ENCODE measurements at regions not wholly inside any gene's neighbourhood (a gene's known extent, or its start where the extent isn't known, plus 50 kb on each side); places are given as distances from the start of the nearest gene placed in this dataset.
"Not testable (repeated sequence)": the region's sequence is repeated elsewhere in the genome, so short reads cannot be mapped to it uniquely, and the experiment has no call there.

- Histone ChIP-seq H3K4me3 (ENCODE audit: low read depth, low read length) (no peak overlapping the region), H3K79me2 (ENCODE audit: control insufficient read depth, insufficient read depth, low read length, unreplicated experiment) (no peaks in the 10 kb centered on the region), H3K27me3 (ENCODE audit: insufficient read depth, low read length) (no peaks in the 10 kb centered on the region), H3K4me1 (ENCODE audit: control insufficient read depth, insufficient read depth, low read length, unreplicated experiment) (no peaks in the 10 kb centered on the region), H3K36me3 (ENCODE audit: insufficient read depth, low read length) (no peaks in the 10 kb centered on the region), H3K27ac (ENCODE audit: low read depth, low read length) (no peak overlapping the region), H2AFZ (ENCODE audit: low read length, unreplicated experiment) (no peak overlapping the region)
Measured at GRCh38 chr18:75970212-75970611, 524.8 kb downstream of the ZNF516 start.

GRCh38 chr18:75966431-75966830 is 528.6 kb downstream of the ZNF516 start:
- no peaks in the 10 kb centered on the region for H3K27me3 ChIP-seq (ENCODE audit: insufficient read depth, low read length)
- no peaks in the 10 kb centered on the region for H3K4me1 ChIP-seq (ENCODE audit: control insufficient read depth, insufficient read depth, low read length, unreplicated experiment)
- H3K4me3 ChIP-seq (ENCODE audit: low read depth, low read length): no peak overlapping the region
- H3K36me3 ChIP-seq (ENCODE audit: insufficient read depth, low read length): no peaks in the 10 kb centered on the region
- no peaks in the 10 kb centered on the region for H3K79me2 ChIP-seq (ENCODE audit: control insufficient read depth, insufficient read depth, low read length, unreplicated experiment)
- no peak overlapping the region for H3K27ac ChIP-seq (ENCODE audit: low read depth, low read length)
- no peak overlapping the region for H2AFZ ChIP-seq (ENCODE audit: low read length, unreplicated experiment)

- no peaks in the 10 kb centered on the region for H3K79me2 ChIP-seq (ENCODE audit: control insufficient read depth, insufficient read depth, low read length, unreplicated experiment)
- H3K4me3 ChIP-seq (ENCODE audit: low read depth, low read length): no peak overlapping the region
- no peak overlapping the region for H3K27ac ChIP-seq (ENCODE audit: low read depth, low read length)
- H3K36me3 ChIP-seq (ENCODE audit: insufficient read depth, low read length): no peaks in the 10 kb centered on the region
- no peak overlapping the region for H2AFZ ChIP-seq (ENCODE audit: low read length, unreplicated experiment)
- H3K4me1 ChIP-seq (ENCODE audit: control insufficient read depth, insufficient read depth, low read length, unreplicated experiment): no peaks in the 10 kb centered on the region
- H3K27me3 ChIP-seq (ENCODE audit: insufficient read depth, low read length): no peaks in the 10 kb centered on the region
Measured at GRCh38 chr18:75962036-75962572, 532.9 kb downstream of the ZNF516 start.

GRCh38 chr18:75960356-75960755 is 532.9 kb upstream of the SMIM21 start:
- not testable (repeated sequence) for H3K4me3 ChIP-seq (ENCODE audit: low read depth, low read length); H3K4me1 ChIP-seq (ENCODE audit: control insufficient read depth, insufficient read depth, low read length, unreplicated experiment); H3K36me3 ChIP-seq (ENCODE audit: insufficient read depth, low read length); H3K27me3 ChIP-seq (ENCODE audit: insufficient read depth, low read length); H2AFZ ChIP-seq (ENCODE audit: low read length, unreplicated experiment); H3K27ac ChIP-seq (ENCODE audit: low read depth, low read length); H3K79me2 ChIP-seq (ENCODE audit: control insufficient read depth, insufficient read depth, low read length, unreplicated experiment)

- no peak overlapping the region for H3K4me3 ChIP-seq (ENCODE audit: low read depth, low read length)
- no peaks in the 10 kb centered on the region for H3K79me2 ChIP-seq (ENCODE audit: control insufficient read depth, insufficient read depth, low read length, unreplicated experiment)
- H3K27me3 ChIP-seq (ENCODE audit: insufficient read depth, low read length): no peaks in the 10 kb centered on the region
- no peaks in the 10 kb centered on the region for H3K4me1 ChIP-seq (ENCODE audit: control insufficient read depth, insufficient read depth, low read length, unreplicated experiment)
- H3K27ac ChIP-seq (ENCODE audit: low read depth, low read length): no peak overlapping the region
- no peak overlapping the region for H2AFZ ChIP-seq (ENCODE audit: low read length, unreplicated experiment)
- no peaks in the 10 kb centered on the region for H3K36me3 ChIP-seq (ENCODE audit: insufficient read depth, low read length)
Measured at GRCh38 chr18:75959150-75959549, 531.6 kb upstream of the SMIM21 start.

- Histone ChIP-seq H3K4me3 (ENCODE audit: low read depth, low read length) (no peak overlapping the region), H3K4me1 (ENCODE audit: control insufficient read depth, insufficient read depth, low read length, unreplicated experiment) (no peaks in the 10 kb centered on the region), H3K27me3 (ENCODE audit: insufficient read depth, low read length) (no peaks in the 10 kb centered on the region), H2AFZ (ENCODE audit: low read length, unreplicated experiment) (no peak overlapping the region), H3K36me3 (ENCODE audit: insufficient read depth, low read length) (no peaks in the 10 kb centered on the region), H3K27ac (ENCODE audit: low read depth, low read length) (no peak overlapping the region), H3K79me2 (ENCODE audit: control insufficient read depth, insufficient read depth, low read length, unreplicated experiment) (no peaks in the 10 kb centered on the region)
Measured at GRCh38 chr18:75958683-75959082, 531.2 kb upstream of the SMIM21 start.

GRCh38 chr18:75945265-75945933 is 517.9 kb upstream of the SMIM21 start:
- H3K4me3 ChIP-seq (ENCODE audit: low read depth, low read length): no peak overlapping the region
- H3K27me3 ChIP-seq (ENCODE audit: insufficient read depth, low read length): no peaks in the 10 kb centered on the region
- H3K36me3 ChIP-seq (ENCODE audit: insufficient read depth, low read length): no peaks in the 10 kb centered on the region
- H2AFZ ChIP-seq (ENCODE audit: low read length, unreplicated experiment): no peak overlapping the region
- no peak overlapping the region for H3K27ac ChIP-seq (ENCODE audit: low read depth, low read length)
- no peaks in the 10 kb centered on the region for H3K79me2 ChIP-seq (ENCODE audit: control insufficient read depth, insufficient read depth, low read length, unreplicated experiment)
- H3K4me1 ChIP-seq (ENCODE audit: control insufficient read depth, insufficient read depth, low read length, unreplicated experiment): no peaks in the 10 kb centered on the region

- no peak overlapping the region for H3K27ac ChIP-seq (ENCODE audit: low read depth, low read length)
Measured at GRCh38 chr18:75937306-75937705, 509.8 kb upstream of the SMIM21 start.

GRCh38 chr18:75936862-75937261 is 509.4 kb upstream of the SMIM21 start:
- Histone ChIP-seq H2AFZ (ENCODE audit: low read length, unreplicated experiment) (no peak overlapping the region), H3K79me2 (ENCODE audit: control insufficient read depth, insufficient read depth, low read length, unreplicated experiment) (no peaks in the 10 kb centered on the region), H3K4me3 (ENCODE audit: low read depth, low read length) (no peak overlapping the region), H3K36me3 (ENCODE audit: insufficient read depth, low read length) (no peaks in the 10 kb centered on the region), H3K4me1 (ENCODE audit: control insufficient read depth, insufficient read depth, low read length, unreplicated experiment) (no peaks in the 10 kb centered on the region), H3K27ac (ENCODE audit: low read depth, low read length) (no peak overlapping the region), H3K27me3 (ENCODE audit: insufficient read depth, low read length) (no peaks in the 10 kb centered on the region)

More at GRCh38 chr18:75937306-75937705, 509.8 kb upstream of the SMIM21 start:
- no peaks in the 10 kb centered on the region for H3K27me3 ChIP-seq (ENCODE audit: insufficient read depth, low read length)
- no peaks in the 10 kb centered on the region for H3K4me1 ChIP-seq (ENCODE audit: control insufficient read depth, insufficient read depth, low read length, unreplicated experiment)
- H2AFZ ChIP-seq (ENCODE audit: low read length, unreplicated experiment): no peak overlapping the region
- H3K79me2 ChIP-seq (ENCODE audit: control insufficient read depth, insufficient read depth, low read length, unreplicated experiment): no peaks in the 10 kb centered on the region
- no peak overlapping the region for H3K4me3 ChIP-seq (ENCODE audit: low read depth, low read length)
- H3K36me3 ChIP-seq (ENCODE audit: insufficient read depth, low read length): no peaks in the 10 kb centered on the region

GRCh38 chr18:75931079-75931478 is 503.6 kb upstream of the SMIM21 start:
- no peaks in the 10 kb centered on the region for H3K79me2 ChIP-seq (ENCODE audit: control insufficient read depth, insufficient read depth, low read length, unreplicated experiment)
- no peak overlapping the region for H3K4me3 ChIP-seq (ENCODE audit: low read depth, low read length)
- no peaks in the 10 kb centered on the region for H3K36me3 ChIP-seq (ENCODE audit: insufficient read depth, low read length)
- no peak overlapping the region for H3K27ac ChIP-seq (ENCODE audit: low read depth, low read length)
- H2AFZ ChIP-seq (ENCODE audit: low read length, unreplicated experiment): no peak overlapping the region
- peaks cover 7% of the 10 kb centered on the region for H3K4me1 ChIP-seq (ENCODE audit: control insufficient read depth, insufficient read depth, low read length, unreplicated experiment)
- no peaks in the 10 kb centered on the region for H3K27me3 ChIP-seq (ENCODE audit: insufficient read depth, low read length)

GRCh38 chr18:75928706-75929105 is 501.2 kb upstream of the SMIM21 start:
- Histone ChIP-seq H2AFZ (ENCODE audit: low read length, unreplicated experiment) (no peak overlapping the region), H3K27me3 (ENCODE audit: insufficient read depth, low read length) (no peaks in the 10 kb centered on the region), H3K36me3 (ENCODE audit: insufficient read depth, low read length) (no peaks in the 10 kb centered on the region), H3K4me1 (ENCODE audit: control insufficient read depth, insufficient read depth, low read length, unreplicated experiment) (peaks cover 7% of the 10 kb centered on the region), H3K79me2 (ENCODE audit: control insufficient read depth, insufficient read depth, low read length, unreplicated experiment) (no peaks in the 10 kb centered on the region), H3K27ac (ENCODE audit: low read depth, low read length) (no peak overlapping the region), H3K4me3 (ENCODE audit: low read depth, low read length) (no peak overlapping the region)

Measured in ACC112 (cell line).